GM19452 (cell line): ENCODE measurements at regions not wholly inside any gene's neighbourhood (a gene's known extent, or its start where the extent isn't known, plus 50 kb on each side); places are given as distances from the start of the nearest gene placed in this dataset.
A peak's percentile ranks its signal among the peaks of the same experiment; 100 is the strongest.

ENCODE experiments used
- ATAC-seq: cut with Tn5 transposase; IDR thresholded peaks from one replicate; pipeline ENCODE4 v1.9.1; 2021; ENCODE audit not compliant: unreplicated experiment

DNA sequence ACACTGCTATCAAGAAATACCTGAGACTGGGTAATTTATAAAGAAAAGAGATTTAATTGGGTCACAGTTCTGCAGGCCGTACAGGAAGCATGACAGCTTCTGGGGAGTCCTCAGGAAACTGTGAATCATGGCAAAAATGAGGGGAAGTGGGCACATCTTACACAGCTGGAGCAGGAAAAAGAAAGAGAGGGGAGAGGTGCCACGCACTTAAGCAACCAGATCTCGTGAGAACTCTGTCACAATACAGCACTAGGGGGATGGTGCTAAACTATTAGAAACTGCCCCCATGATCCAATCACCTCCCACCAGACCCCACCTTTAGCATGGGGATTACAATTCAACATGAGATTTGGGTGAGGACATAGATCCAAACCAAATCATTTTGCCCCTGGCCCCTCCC lies 105.5 kb upstream of the CPLX2 start:
- no peak for ATAC-seq

DNA sequence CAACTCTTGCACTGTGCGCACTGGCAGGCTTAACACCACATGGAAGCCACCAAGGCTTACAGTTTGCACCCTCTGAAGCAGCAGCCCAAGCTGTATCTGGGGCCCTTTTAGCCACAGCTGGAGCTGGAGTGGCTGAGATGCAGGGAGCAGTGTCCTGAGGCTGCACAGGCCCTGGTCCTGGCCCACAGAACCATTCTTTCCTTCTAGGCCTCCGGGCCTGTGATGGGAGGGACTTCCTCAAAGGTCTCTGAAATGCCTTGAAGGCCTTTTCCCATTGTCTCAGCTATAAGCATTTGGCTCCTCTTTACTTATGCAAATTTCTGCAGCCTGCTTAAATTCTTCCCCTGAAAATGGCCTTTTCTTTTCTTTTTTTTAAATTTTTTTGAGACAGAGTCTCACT lies 104.4 kb upstream of the CPLX2 start:
- ATAC-seq: no peak

DNA sequence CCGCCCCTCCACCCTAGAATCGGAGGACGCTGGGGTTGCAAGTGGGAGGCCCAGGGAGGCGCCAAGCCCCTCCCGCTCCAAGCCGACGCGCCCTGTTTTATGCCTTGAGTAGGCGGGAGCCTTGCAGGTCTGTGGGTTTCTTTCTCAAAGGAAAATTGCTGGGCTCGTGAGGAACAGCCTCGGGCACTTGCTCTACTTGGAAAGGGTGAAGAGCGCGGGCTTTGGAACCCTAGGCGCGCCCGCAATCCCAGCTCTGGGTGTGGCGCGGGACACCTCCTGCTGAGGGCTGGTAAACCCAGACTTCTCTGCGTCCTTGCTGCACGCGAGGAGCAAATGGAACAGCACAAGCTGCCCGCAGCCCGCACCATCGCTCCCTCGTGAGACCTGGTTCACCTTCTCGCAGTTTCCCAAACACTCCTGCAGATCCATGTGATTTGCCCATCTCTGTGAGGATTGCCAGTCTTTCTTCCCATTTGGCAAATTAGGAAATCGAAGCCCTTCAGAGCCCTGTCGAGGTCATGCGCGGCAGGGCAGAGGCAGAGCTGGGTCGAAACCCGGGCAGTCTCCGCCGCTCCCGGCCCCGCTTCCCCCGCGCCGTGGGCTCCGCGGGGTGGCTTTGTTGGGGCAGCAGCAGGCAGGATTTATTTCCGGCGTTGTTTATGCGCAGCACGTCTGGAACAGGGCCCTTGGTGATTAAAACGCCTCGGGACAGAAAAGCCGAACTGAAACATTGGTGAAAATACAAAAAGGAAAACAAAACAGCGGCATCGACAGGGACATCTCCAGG lies 98.4 kb upstream of the CPLX2 start:
- no peak for ATAC-seq

DNA sequence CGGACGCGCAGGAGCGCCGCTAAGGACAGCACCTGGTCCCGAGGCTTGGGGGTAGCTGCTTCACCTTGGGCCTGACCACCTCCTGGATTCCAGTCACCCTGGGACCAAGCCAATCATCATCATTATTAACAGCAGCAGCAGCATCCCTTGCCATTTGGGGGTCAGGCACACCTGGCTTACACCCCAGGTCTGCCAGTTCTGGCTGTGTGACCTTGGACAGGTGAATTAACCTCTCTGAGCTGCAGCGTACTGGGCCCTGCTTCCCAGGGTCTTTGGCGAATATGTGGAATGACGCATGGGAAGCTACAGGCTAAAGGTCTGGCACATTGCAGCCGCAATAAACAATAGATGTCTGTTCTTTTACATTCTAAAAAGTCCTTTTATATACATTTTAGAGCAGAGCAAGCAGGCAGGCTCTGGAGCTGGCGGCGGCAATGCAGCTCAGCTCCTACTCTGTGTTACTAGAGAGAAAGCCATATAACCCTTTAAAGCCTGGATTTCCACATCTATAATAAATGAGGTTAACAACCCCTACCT lies 97.8 kb upstream of the CPLX2 start:
- ATAC-seq: no peak

DNA sequence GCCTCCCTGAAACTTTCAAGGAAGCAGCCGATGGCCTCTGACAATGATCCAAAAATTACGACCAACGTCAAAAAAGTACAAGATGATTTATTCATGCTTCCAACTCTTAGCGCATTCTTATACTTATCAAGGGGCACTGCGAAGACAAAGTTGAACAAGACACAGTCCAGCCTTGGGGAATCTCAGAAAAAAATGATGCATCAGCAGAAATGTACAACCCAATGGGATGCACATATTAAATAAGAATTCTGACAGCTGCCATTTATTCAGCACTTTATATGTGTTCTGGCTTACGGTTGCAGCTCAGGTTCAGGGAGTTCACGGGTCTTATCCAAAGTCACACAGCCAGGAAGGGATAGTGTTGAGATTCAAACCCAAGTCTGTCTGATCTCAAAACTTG lies 96.0 kb upstream of the CPLX2 start:
- no peak for ATAC-seq

DNA sequence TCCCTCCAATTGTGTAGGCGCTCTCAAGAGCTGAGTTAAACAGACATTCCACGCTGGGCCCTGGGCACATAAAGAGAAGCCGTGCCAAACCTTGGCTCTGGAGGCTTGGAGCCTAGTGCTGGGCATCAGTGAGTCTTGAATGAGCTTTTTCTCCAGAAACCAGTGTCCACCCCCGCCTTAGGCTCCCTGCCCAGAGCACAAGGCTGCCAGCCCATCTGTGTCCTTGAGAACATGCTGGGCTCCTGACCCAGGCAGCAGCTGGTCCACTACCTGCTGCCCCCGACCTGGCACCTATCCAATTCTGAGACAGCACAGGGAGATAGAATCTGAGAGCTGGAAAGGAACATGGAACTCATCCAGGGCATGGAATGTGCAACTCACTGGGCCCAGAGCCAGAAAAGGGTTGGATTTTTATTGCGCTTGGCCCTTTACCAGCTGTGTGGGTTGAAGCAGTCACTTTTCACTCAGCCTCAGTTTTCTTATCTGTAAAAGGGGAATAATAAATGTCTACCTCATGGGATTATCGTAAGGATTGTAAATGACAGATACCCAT lies 92.4 kb upstream of the CPLX2 start:
- no peak for ATAC-seq

DNA sequence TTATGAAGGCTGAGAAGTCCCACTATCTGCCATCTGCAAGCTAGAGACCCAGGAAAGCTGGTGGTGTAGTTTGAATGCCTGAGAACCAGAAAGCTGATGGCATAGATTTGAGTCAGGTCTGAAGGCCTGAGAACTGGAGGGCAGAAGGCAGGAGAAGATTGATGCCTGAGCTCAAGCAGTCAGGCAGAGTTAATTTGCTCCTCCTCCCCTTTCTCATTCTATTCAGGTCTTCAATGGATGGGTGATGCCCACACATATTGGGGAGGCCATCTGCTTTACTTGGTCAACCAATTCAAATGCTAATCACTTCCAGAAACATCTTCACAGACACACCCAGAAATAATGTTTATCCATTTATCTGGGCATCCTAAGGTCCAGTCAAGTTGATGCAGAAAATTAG lies 87.6 kb upstream of the CPLX2 start:
- ATAC-seq: no peak

DNA sequence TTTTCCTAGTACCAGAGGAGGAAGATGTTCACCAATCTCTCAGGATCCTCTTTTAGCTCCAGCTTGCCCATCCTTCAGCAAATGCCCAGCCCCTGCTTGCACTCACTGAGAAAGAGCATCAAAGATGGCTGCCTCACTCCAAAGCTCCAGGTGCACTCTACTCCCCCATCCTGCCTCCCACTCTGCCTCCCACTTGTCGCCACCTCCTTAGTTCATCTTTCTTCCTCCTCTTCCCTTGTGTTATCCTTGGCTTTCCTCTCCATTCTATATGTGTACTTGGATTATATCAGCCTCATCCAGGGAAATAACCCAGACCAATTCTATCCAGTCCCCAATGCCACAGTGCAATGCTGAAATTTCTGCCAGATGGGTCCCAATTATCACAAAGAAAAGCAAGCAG lies 87.1 kb upstream of the CPLX2 start:
- ATAC-seq: no peak

DNA sequence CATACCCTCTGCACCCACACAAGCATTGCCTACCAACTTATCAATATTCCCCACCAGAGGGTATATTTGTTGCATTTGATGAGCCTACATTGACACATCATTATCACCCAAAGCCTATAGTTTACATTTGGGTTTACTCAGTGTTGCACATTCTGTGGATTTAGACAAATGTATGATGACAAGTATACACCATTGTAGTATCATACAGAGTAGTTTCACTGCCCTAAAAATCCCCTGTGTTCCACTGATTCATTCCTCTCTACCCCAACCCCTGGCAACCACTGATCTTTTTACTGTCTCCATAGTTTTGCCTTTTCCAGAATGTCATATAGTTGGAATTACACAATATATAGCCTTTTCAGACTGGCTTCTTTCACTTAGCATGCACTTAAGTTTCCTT lies 85.7 kb upstream of the CPLX2 start:
- ATAC-seq: no peak

DNA sequence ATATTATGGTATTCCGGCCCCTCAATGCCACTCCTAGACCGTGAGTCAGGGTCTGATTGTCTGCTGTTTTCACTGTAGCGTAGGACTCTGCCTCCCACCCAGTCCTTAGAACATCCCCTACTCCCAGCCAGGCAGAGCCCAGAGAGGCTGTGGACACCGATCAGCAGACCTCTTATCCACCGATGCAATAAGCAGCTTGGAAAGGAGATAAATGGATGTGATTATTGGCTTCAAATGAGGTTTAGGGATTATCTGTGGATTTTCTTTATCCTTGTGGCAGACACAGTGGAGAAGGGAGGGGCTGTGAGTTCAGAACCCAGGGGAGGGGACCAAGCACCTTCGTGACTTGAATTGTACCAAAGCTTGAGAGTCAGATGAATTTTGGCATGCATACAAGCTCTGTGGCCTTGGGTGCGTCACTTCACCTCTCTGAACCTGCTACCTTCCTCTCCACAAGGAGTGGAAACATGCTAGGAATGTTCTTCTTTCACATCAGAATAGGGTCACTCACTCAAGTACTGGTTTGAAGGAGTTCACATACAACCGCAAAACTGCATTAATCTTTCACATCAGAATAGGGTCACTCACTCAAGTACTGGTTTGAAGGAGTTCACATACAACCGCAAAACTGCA lies 83.1 kb upstream of the CPLX2 start:
- no peak for ATAC-seq

DNA sequence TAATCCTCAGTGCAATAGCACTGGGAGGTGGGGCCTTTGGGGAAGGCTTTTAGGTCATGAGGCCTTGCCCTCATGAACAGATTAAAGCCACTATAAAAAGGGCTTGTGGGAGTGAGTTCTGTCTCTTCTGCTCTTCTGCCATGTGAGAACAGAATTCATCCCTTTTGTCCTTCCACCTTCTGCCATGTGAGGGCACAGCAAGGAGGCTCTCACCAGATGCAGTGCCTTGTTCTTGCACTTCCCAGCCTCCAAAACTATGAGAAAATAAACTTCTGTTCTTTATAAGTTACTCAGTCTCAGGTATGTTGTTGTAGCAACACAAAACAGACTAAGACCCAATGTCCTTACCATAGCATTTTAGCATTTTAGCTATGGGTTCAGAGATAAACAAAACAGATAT lies 81.7 kb upstream of the CPLX2 start:
- ATAC-seq: no peak

DNA sequence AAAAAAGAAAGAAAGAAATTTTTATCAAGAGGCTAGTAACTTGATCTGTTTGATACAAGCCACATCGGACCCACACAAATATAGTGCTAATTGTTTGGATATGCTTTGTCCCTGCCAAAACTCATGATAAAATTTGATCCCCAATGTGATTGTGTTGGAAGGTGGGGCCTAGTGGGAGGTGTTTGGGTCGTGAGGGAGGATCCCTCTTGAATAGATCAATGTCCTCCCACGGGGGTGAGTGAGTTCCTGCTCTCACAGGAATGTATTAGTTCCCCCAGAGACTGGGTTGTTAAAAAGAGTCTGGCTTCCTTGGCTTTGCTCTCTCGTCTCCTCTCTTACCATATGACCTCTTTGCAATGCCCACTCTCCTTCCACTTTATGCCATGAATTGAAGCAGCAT lies 80.6 kb upstream of the CPLX2 start:
- no peak for ATAC-seq

DNA sequence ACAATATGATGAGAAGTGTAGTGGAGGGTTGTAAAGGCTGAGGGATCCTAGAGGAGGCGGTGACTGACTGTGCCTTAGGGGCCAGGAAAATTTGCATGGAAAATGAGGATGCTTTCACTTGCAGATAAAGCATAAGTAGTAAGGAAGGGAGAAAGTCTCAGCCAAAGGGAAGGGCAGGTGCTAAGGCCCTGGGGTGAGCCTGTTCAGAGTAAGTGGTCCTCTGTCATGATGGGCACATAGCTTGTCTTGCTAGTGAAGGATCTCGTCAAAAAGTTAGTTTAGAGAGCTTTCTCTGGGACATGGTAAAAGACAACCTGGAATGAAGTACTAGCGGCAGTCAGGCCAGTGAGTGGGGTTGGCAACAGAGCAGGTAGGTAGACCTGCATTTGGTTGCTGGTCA lies 75.4 kb upstream of the CPLX2 start:
- ATAC-seq: no peak

DNA sequence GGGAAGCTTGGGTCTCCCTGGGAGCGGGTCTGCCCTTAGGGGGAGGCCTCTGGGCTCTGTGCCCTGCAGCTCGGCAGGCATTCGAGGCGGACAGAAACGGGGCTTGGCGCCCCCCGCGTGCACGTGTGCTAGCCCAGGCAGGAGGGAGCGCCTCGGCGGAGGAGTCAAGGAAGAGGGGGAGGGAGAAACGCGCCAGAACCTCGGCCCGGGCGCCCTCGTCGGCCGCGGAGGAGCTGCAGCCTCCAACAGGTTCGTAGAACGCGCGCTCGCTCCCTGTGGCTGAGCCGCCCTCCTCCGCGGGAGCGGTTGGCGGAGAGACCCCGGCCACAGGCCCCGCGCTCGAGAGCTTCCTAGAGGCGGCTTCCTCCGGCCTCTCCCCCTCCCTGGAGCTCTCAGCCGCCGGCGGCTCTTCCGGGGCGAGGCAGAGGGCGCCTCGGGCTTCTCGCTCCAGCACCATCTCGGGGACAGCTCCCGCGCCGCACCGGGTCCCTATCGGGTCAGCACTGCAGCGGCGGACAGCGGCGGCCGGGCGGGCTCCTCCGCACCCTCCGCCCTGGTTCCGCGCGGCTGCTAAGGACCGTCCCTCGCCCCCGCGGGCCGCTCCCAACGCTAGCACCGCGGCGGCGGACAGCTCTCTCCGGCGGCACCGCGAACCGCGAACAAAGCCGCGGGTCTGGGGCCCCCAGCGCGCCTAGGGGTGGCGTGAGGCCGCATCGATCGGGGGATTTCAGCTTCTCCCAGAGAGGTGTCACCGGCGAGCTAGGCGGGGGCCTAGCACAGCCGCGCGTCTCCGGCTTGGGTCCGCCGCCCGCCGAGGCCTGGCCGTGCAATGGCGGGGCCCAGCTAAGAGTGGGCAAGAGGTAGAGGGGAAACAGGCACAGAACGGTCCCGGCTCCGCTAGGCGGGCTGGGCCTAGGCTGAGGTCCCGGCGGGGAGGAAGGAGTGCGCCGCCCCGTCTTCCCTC lies 74.6 kb upstream of the CPLX2 start:
- peak; percentile 86 for ATAC-seq

DNA sequence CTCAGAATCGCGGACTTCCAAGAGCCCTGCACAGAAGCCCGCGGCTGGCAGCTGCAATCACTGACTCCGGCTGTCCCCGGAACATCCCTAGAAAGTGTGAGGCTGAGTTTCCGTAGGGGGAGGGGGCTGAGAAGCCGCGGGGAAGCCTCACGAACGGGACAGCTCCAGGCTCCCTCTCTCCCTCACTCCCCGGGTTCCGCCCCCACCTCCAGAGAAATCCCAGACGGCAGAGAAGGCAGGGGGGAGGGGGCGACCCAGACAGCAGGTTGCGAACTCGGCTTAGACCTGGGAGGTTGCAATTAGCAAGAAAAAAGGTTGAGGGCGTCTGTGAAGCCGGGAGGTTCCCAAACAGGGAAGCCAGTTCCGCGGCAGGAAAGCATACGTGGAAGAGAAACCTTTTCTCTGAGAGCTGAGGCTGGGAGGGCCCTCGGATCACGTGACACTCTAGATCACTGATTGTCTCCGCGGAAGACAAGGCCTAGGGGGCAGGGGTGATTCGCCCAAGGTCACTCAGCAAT lies 73.8 kb upstream of the CPLX2 start:
- no peak for ATAC-seq

DNA sequence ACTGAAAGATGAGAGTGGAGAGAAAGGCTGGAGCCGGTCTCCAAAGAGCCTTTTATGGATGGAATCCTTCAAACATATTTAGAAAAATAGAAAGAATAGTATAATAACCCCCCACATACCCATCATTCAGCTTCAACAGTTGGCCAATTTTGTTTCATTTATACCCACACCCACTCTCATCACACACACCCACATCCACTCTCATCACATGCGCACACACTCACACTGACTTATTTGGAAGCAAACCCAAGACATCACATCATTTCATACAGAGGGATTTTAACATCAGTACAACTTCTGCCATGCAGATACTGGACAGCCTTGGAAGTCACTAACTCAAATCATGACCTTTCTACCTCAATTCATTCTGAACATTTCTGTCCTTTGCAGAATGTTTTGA lies 72.8 kb upstream of the CPLX2 start:
- ATAC-seq: no peak

DNA sequence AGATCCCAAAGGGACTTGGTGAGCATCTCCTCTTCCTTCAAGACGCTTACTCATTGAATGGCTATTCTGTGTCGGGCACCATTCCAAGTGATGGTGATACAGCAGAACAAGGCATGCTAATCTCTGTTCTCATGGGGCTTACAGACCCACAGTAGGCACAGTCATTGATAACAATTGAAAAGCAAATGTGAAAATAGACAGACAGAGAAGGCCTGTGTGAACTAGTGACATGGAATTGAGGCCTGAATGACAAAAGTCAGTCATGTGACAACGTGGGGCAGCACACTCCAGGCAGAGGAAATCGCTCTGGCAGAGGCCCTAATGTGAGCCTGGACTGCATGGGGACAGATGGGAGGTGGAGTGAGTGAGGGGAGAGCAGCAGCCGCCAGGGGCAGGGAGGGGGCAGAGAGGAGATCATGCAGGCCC lies 70.7 kb upstream of the CPLX2 start:
- no peak for ATAC-seq

DNA sequence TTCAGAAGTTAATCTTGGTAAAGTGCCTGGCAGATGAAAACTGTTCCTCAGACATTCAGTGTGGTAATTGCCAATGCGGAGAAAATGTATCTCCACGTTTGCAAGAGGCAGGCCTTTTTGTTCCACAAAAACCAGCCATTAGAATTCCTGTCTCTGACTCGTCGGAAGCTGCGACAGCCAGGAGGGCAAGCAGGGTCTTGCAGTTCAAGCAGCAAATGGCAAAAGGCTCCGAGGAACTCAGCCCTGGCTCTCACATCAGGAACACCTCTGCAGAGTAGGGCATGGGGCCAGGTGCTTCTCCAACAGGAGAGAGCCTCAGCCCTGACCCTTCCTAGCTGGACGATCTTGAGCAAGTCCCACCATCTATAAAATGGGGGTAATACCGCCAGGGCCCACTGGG lies 69.0 kb upstream of the CPLX2 start:
- ATAC-seq: no peak

DNA sequence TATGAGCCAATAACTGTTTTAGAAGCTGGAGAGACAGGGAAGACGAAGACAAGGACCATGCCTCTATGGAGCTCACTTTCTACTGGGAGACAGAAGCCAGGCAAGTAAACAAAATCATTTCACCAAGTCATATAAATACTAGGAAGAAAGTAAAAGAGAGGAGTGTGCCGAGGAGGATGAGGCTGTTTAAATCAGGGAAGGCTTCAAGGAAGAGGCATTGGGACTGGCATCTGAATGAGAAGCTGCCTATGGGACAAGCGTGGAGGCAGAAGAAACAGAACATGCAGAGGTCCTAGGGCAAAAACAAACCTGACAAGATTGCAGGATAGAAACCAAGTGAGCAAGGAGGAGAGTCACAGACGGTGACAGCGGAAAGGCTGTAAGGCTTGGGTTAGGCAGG lies 68.1 kb upstream of the CPLX2 start:
- no peak for ATAC-seq

DNA sequence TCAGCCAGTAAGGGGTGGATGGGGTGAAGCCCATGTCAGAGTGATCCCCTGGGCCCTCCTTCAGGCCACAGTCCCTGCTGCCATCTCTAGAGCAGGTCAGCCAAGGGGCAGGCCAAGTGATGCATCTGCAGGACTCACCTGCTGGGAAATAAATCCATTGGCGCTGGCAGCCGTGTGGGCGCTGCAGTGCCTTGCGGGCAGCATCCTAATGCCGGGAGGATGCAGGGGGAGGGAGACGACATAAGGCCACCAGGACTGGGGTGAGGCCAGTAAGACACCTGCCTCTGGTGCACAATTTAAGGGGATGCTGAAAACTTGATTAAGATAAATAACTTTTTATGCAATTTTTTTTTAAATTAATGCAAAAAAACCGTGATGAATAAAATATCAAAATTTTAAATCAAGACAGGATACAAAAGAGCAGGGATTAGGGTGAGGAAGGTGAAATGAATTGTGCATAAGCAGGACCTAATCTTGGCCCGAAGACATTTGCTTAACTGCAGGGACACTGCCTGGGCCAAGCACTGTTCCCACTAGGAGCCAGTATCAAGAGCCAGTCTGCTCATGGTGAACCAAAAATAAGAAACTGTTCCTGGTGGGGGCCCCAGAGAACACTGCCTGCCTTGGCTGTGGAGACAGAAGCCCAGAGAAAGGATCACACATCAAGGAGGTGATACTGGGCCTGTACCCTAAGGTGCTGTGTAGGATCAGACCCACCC lies 67.5 kb upstream of the CPLX2 start:
- ATAC-seq: no peak
